ENCODE measurements at regions not wholly inside any gene's neighbourhood (a gene's known extent, or its start where the extent isn't known, plus 50 kb on each side); places are given as distances from the start of the nearest gene placed in this dataset.

DNA sequence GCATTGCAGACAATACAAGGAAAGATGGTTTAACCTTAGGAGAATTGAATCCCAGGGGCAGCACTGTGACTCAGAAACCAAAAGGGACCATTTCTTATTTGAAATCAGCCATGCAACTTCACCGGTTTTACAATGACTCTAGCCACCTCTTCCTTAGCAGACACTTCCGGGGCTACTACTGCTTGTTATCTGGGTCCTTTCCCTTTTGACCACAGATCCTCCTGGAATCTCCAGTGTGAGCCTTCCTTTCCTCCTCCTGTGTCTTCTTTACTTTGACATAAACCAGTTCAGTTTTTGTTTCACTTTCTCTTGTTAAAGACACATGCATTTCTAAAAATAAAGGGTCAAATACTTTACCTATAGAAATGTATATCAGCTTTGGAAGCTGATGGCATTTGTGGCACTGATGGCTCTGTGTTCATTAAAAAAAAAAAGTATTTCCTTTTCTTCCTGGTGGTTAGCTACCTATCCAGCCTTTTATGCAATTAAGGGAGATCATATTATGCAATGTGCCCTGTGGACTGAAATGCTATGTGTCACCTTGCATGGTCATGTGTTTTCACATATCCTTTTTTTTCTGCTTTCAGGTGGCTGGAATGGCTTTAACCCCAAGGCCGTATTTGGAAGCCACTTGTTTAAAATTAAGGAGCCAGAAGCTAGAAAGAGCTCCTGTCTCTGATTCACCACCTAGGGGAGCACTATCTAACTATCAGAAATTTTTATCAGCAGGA lies 296.2 kb downstream of the CHL1 start:
- H3K4me2 ChIP-seq (ENCODE audit: low read depth, low read length), result no peak overlapping the region
- no peak overlapping the region for H2AFZ ChIP-seq (ENCODE audit: low read length)
- H3K36me3 ChIP-seq (replicated peaks in 1 of 2; ENCODE audit: control insufficient read depth in 1 of 2, insufficient read depth in 2 of 2, low read length in 2 of 2), result no peaks in the 10 kb centered on the region
- no peaks in the 10 kb centered on the region for H3K79me2 ChIP-seq (ENCODE audit: insufficient read depth, low read length)
- ATAC-seq, result no peak
- no peaks in the 10 kb centered on the region for H4K20me1 ChIP-seq (ENCODE audit: insufficient read depth, low read length)
- no peak overlapping the region for H3K27ac ChIP-seq (ENCODE audit: extremely low read length, insufficient read depth, low read length)
- peaks cover 81% of the 10 kb centered on the region for H3K9me3 ChIP-seq (ENCODE audit: low read length)
- no peak overlapping the region for H3K9ac ChIP-seq (ENCODE audit: insufficient read depth, low read depth, low read length)
- no TSS peak for BruUV-seq (replicated peaks)
- no peak overlapping the region for H3K4me3 ChIP-seq (replicated peaks in 1 of 3; ENCODE audit: insufficient read depth in 1 of 3, low read depth in 2 of 3, low read length in 3 of 3)
- POLR2A ChIA-PET, result no interaction called here
- H3K4me1 ChIP-seq (ENCODE audit: insufficient read depth, low read length), result no peaks in the 10 kb centered on the region
- WGBS (ENCODE audit: low lambda C conversion rate), result 34% methylated on average over 3 of the region's 3 CpGs
- intact Hi-C loops (cut with micrococcal nuclease; ENCODE audit: unreplicated experiment) (no loop called here), in situ Hi-C loops (cut with HindIII; ENCODE audit: extremely low pct_ligation_motif_present, low pct_unique_long_range_greater_than_20kb) (no loop called here)
- no peak for FAIRE-seq
- no peak for DNase-seq (ENCODE audit: low spot score)
- CTCF ChIA-PET (ENCODE audit: low intra/inter-chr PET ratio, low total read pairs), result no interaction called here
- H3K27me3 ChIP-seq (ENCODE audit: control insufficient read depth in 1 of 2, insufficient read depth in 2 of 2, low read length in 2 of 2), result no peaks in the 10 kb centered on the region
- TF ChIP-seq KLF12 (CRISPR knock-in tag; IDR thresholded peaks at IDR 0.05; ENCODE audit: borderline replicate concordance), result no peak
- no peak for TF ChIP-seq KLF11 (CRISPR knock-in tag; IDR thresholded peaks at IDR 0.05)
- TF ChIP-seq, protein P1, sequence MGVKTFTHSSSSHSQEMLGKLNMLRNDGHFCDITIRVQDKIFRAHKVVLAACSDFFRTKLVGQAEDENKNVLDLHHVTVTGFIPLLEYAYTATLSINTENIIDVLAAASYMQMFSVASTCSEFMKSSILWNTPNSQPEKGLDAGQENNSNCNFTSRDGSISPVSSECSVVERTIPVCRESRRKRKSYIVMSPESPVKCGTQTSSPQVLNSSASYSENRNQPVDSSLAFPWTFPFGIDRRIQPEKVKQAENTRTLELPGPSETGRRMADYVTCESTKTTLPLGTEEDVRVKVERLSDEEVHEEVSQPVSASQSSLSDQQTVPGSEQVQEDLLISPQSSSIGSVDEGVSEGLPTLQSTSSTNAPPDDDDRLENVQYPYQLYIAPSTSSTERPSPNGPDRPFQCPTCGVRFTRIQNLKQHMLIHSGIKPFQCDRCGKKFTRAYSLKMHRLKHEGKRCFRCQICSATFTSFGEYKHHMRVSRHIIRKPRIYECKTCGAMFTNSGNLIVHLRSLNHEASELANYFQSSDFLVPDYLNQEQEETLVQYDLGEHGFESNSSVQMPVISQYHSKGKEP (CRISPR knock-in tag; IDR thresholded peaks at IDR 0.05), result no peak
- no peak for TF ChIP-seq U2AF2 (IDR thresholded peaks at IDR 0.05; ENCODE audit: low read depth, low read length)
- TF ChIP-seq, protein P2, sequence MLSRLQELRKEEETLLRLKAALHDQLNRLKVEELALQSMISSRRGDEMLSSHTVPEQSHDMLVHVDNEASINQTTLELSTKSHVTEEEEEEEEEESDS (CRISPR knock-in tag; IDR thresholded peaks at IDR 0.05; ENCODE audit: borderline replicate concordance), result no peak
- no peak for TF ChIP-seq STAT5B (CRISPR knock-in tag; IDR thresholded peaks at IDR 0.05)
- no peak for TF ChIP-seq SMARCE1 (IDR thresholded peaks at IDR 0.05; ENCODE audit: borderline replicate concordance)
- no peak for TF ChIP-seq ZNF558 (CRISPR knock-in tag; IDR thresholded peaks at IDR 0.05; ENCODE audit: borderline replicate concordance)
- no peak for TF ChIP-seq HDAC6 (IDR thresholded peaks at IDR 0.05; ENCODE audit: low read depth, low read length)
- no peak for TF ChIP-seq CEBPB (IDR thresholded peaks at IDR 0.05; ENCODE audit: borderline replicate concordance, low read depth, low read length)
- TF ChIP-seq, protein P3, sequence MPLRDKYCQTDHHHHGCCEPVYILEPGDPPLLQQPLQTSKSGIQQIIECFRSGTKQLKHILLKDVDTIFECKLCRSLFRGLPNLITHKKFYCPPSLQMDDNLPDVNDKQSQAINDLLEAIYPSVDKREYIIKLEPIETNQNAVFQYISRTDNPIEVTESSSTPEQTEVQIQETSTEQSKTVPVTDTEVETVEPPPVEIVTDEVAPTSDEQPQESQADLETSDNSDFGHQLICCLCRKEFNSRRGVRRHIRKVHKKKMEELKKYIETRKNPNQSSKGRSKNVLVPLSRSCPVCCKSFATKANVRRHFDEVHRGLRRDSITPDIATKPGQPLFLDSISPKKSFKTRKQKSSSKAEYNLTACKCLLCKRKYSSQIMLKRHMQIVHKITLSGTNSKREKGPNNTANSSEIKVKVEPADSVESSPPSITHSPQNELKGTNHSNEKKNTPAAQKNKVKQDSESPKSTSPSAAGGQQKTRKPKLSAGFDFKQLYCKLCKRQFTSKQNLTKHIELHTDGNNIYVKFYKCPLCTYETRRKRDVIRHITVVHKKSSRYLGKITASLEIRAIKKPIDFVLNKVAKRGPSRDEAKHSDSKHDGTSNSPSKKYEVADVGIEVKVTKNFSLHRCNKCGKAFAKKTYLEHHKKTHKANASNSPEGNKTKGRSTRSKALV (CRISPR knock-in tag; IDR thresholded peaks at IDR 0.05), result no peak
- TF ChIP-seq HNRNPH1 (optimal IDR thresholded peaks at IDR 0.05; ENCODE audit: low read depth, low read length), result no peak
- no peak for TF ChIP-seq YEATS4 (CRISPR knock-in tag; IDR thresholded peaks at IDR 0.05; ENCODE audit: borderline replicate concordance)
- TF ChIP-seq ZNF7 (CRISPR knock-in tag; IDR thresholded peaks at IDR 0.05), result no peak
- TF ChIP-seq, protein P4, sequence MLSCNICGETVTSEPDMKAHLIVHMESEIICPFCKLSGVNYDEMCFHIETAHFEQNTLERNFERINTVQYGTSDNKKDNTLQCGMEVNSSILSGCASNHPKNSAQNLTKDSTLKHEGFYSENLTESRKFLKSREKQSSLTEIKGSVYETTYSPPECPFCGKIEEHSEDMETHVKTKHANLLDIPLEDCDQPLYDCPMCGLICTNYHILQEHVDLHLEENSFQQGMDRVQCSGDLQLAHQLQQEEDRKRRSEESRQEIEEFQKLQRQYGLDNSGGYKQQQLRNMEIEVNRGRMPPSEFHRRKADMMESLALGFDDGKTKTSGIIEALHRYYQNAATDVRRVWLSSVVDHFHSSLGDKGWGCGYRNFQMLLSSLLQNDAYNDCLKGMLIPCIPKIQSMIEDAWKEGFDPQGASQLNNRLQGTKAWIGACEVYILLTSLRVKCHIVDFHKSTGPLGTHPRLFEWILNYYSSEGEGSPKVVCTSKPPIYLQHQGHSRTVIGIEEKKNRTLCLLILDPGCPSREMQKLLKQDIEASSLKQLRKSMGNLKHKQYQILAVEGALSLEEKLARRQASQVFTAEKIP (CRISPR knock-in tag; IDR thresholded peaks at IDR 0.05; ENCODE audit: borderline replicate concordance), result no peak

Measured in HepG2 (cell line).